ENCODE measurements at regions not wholly inside any gene's neighbourhood (a gene's known extent, or its start where the extent isn't known, plus 50 kb on each side); places are given as distances from the start of the nearest gene placed in this dataset.

- Histone ChIP-seq H3K27me3 (ENCODE audit: control insufficient read depth, insufficient read depth, low read length) (no peaks in the 10 kb centered on the region), H3K9ac (ENCODE audit: low read length) (no peak overlapping the region), H3K4me3 (ENCODE audit: low read depth, low read length) (no peak overlapping the region), H3K27ac (ENCODE audit: low read depth, low read length) (no peak overlapping the region), H3K4me1 (ENCODE audit: control insufficient read depth, insufficient read depth, low read length) (no peaks in the 10 kb centered on the region), H3K36me3 (ENCODE audit: control insufficient read depth, insufficient read depth, low read length) (no peaks in the 10 kb centered on the region), H3K9me3 (ENCODE audit: control insufficient read depth, insufficient read depth, low read depth, low read length) (0 out of 2 replicates have a peak, but pooled peaks cover 4% of the 10 kb centered on the region)
Observed at GRCh38 chr10:3016016-3016415, 51.3 kb upstream of the PFKP start.

- no peaks in the 10 kb centered on the region for H3K36me3 ChIP-seq (ENCODE audit: control insufficient read depth, insufficient read depth, low read length)
- 0 out of 2 replicates have a peak, but pooled peaks cover 2% of the 10 kb centered on the region for H3K4me1 ChIP-seq (ENCODE audit: control insufficient read depth, insufficient read depth, low read length)
- no peaks in the 10 kb centered on the region for H3K27me3 ChIP-seq (ENCODE audit: control insufficient read depth, insufficient read depth, low read length)
- no peak overlapping the region for H3K9ac ChIP-seq (ENCODE audit: low read length)
- 0 out of 2 replicates have a peak, but pooled peaks cover 4% of the 10 kb centered on the region for H3K9me3 ChIP-seq (ENCODE audit: control insufficient read depth, insufficient read depth, low read depth, low read length)
- H3K27ac ChIP-seq (ENCODE audit: low read depth, low read length): no peak overlapping the region
- no peak overlapping the region for H3K4me3 ChIP-seq (ENCODE audit: low read depth, low read length)
Observed at GRCh38 chr10:3014968-3015367, 52.4 kb upstream of the PFKP start.

- Histone ChIP-seq H3K27me3 (ENCODE audit: control insufficient read depth, insufficient read depth, low read length) (no peaks in the 10 kb centered on the region), H3K36me3 (ENCODE audit: control insufficient read depth, insufficient read depth, low read length) (no peaks in the 10 kb centered on the region), H3K4me1 (ENCODE audit: control insufficient read depth, insufficient read depth, low read length) (0 out of 2 replicates have a peak, but pooled peaks cover 2% of the 10 kb centered on the region), H3K4me3 (ENCODE audit: low read depth, low read length) (no peak overlapping the region), H3K9ac (ENCODE audit: low read length) (no peak overlapping the region), H3K9me3 (ENCODE audit: control insufficient read depth, insufficient read depth, low read depth, low read length) (0 out of 2 replicates have a peak, but pooled peaks cover 4% of the 10 kb centered on the region), H3K27ac (ENCODE audit: low read depth, low read length) (no peak overlapping the region)
Observed at GRCh38 chr10:3012223-3012622, 55.1 kb upstream of the PFKP start.

- H3K4me1 ChIP-seq (ENCODE audit: control insufficient read depth, insufficient read depth, low read length): 0 out of 2 replicates have a peak, but pooled peaks cover 2% of the 10 kb centered on the region
- no peak overlapping the region for H3K9ac ChIP-seq (ENCODE audit: low read length)
- no peak overlapping the region for H3K4me3 ChIP-seq (ENCODE audit: low read depth, low read length)
- no peak overlapping the region for H3K27ac ChIP-seq (ENCODE audit: low read depth, low read length)
- 0 out of 2 replicates have a peak, but pooled peaks cover 4% of the 10 kb centered on the region for H3K9me3 ChIP-seq (ENCODE audit: control insufficient read depth, insufficient read depth, low read depth, low read length)
- H3K36me3 ChIP-seq (ENCODE audit: control insufficient read depth, insufficient read depth, low read length): no peaks in the 10 kb centered on the region
- H3K27me3 ChIP-seq (ENCODE audit: control insufficient read depth, insufficient read depth, low read length): no peaks in the 10 kb centered on the region
Observed at GRCh38 chr10:3010816-3011460, 56.4 kb upstream of the PFKP start.

- Histone ChIP-seq H3K27me3 (ENCODE audit: control insufficient read depth, insufficient read depth, low read length) (no peaks in the 10 kb centered on the region), H3K36me3 (ENCODE audit: control insufficient read depth, insufficient read depth, low read length) (no peaks in the 10 kb centered on the region), H3K4me1 (ENCODE audit: control insufficient read depth, insufficient read depth, low read length) (0 out of 2 replicates have a peak, but pooled peaks cover 2% of the 10 kb centered on the region), H3K9me3 (ENCODE audit: control insufficient read depth, insufficient read depth, low read depth, low read length) (0 out of 2 replicates have a peak, but pooled peaks cover 4% of the 10 kb centered on the region), H3K27ac (ENCODE audit: low read depth, low read length) (no peak overlapping the region), H3K4me3 (ENCODE audit: low read depth, low read length) (no peak overlapping the region), H3K9ac (ENCODE audit: low read length) (no peak overlapping the region)
Observed at GRCh38 chr10:3010334-3010733, 57.0 kb upstream of the PFKP start.

- H3K4me3 ChIP-seq (ENCODE audit: low read depth, low read length): no peak overlapping the region
- no peaks in the 10 kb centered on the region for H3K27me3 ChIP-seq (ENCODE audit: control insufficient read depth, insufficient read depth, low read length)
Observed at GRCh38 chr10:3009341-3009740, 58.0 kb upstream of the PFKP start.

GRCh38 chr10:3008518-3009195, 58.7 kb upstream of the PFKP start:
- H3K4me3 ChIP-seq (ENCODE audit: low read depth, low read length): no peak overlapping the region
- H3K27ac ChIP-seq (ENCODE audit: low read depth, low read length): no peak overlapping the region
- no peaks in the 10 kb centered on the region for H3K27me3 ChIP-seq (ENCODE audit: control insufficient read depth, insufficient read depth, low read length)
- H3K36me3 ChIP-seq (ENCODE audit: control insufficient read depth, insufficient read depth, low read length): no peaks in the 10 kb centered on the region
- H3K4me1 ChIP-seq (ENCODE audit: control insufficient read depth, insufficient read depth, low read length): 0 out of 2 replicates have a peak, but pooled peaks cover 2% of the 10 kb centered on the region
- 0 out of 2 replicates have a peak, but pooled peaks cover 4% of the 10 kb centered on the region for H3K9me3 ChIP-seq (ENCODE audit: control insufficient read depth, insufficient read depth, low read depth, low read length)
- H3K9ac ChIP-seq (ENCODE audit: low read length): no peak overlapping the region

More at GRCh38 chr10:3009341-3009740, 58.0 kb upstream of the PFKP start:
- Histone ChIP-seq H3K9me3 (ENCODE audit: control insufficient read depth, insufficient read depth, low read depth, low read length) (0 out of 2 replicates have a peak, but pooled peaks cover 4% of the 10 kb centered on the region), H3K36me3 (ENCODE audit: control insufficient read depth, insufficient read depth, low read length) (no peaks in the 10 kb centered on the region), H3K27ac (ENCODE audit: low read depth, low read length) (no peak overlapping the region), H3K9ac (ENCODE audit: low read length) (no peak overlapping the region), H3K4me1 (ENCODE audit: control insufficient read depth, insufficient read depth, low read length) (0 out of 2 replicates have a peak, but pooled peaks cover 2% of the 10 kb centered on the region)

- H3K27me3 ChIP-seq (ENCODE audit: control insufficient read depth, insufficient read depth, low read length): no peaks in the 10 kb centered on the region; the same call in 1 of the 2 replicates
- no peaks in the 10 kb centered on the region for H3K9me3 ChIP-seq (ENCODE audit: control insufficient read depth, insufficient read depth, low read depth, low read length)
- no peak overlapping the region for H3K4me3 ChIP-seq (ENCODE audit: low read depth, low read length)
- H3K27ac ChIP-seq (ENCODE audit: low read depth, low read length): no peak overlapping the region
- H3K9ac ChIP-seq (ENCODE audit: low read length): no peak overlapping the region
- 0 out of 2 replicates have a peak, but pooled peaks cover 2% of the 10 kb centered on the region for H3K4me1 ChIP-seq (ENCODE audit: control insufficient read depth, insufficient read depth, low read length)
- no peaks in the 10 kb centered on the region for H3K36me3 ChIP-seq (ENCODE audit: control insufficient read depth, insufficient read depth, low read length)
Observed at GRCh38 chr10:3006607-3007006, 60.7 kb upstream of the PFKP start.

- 0 out of 2 replicates have a peak, but pooled peaks cover 2% of the 10 kb centered on the region for H3K4me1 ChIP-seq (ENCODE audit: control insufficient read depth, insufficient read depth, low read length)
- no peaks in the 10 kb centered on the region; the same call in 1 of the 2 replicates for H3K27me3 ChIP-seq (ENCODE audit: control insufficient read depth, insufficient read depth, low read length)
- H3K9me3 ChIP-seq (ENCODE audit: control insufficient read depth, insufficient read depth, low read depth, low read length): no peaks in the 10 kb centered on the region
- no peak overlapping the region for H3K9ac ChIP-seq (ENCODE audit: low read length)
- H3K4me3 ChIP-seq (ENCODE audit: low read depth, low read length): no peak overlapping the region
- no peaks in the 10 kb centered on the region for H3K36me3 ChIP-seq (ENCODE audit: control insufficient read depth, insufficient read depth, low read length)
- H3K27ac ChIP-seq (ENCODE audit: low read depth, low read length): no peak overlapping the region
Observed at GRCh38 chr10:3006093-3006492, 61.3 kb upstream of the PFKP start.

GRCh38 chr10:3002304-3002703, 65.0 kb upstream of the PFKP start:
- Histone ChIP-seq H3K4me3 (ENCODE audit: low read depth, low read length) (no peak overlapping the region), H3K4me1 (ENCODE audit: control insufficient read depth, insufficient read depth, low read length) (no peaks in the 10 kb centered on the region), H3K27me3 (ENCODE audit: control insufficient read depth, insufficient read depth, low read length) (no peaks in the 10 kb centered on the region; the same call in 1 of the 2 replicates), H3K9ac (ENCODE audit: low read length) (no peak overlapping the region), H3K9me3 (ENCODE audit: control insufficient read depth, insufficient read depth, low read depth, low read length) (0 out of 2 replicates have a peak, but pooled peaks cover 2% of the 10 kb centered on the region), H3K36me3 (ENCODE audit: control insufficient read depth, insufficient read depth, low read length) (no peaks in the 10 kb centered on the region), H3K27ac (ENCODE audit: low read depth, low read length) (no peak overlapping the region)

GRCh38 chr10:3000048-3000447, 67.3 kb upstream of the PFKP start:
- no peak overlapping the region for H3K9ac ChIP-seq (ENCODE audit: low read length)
- H3K36me3 ChIP-seq (ENCODE audit: control insufficient read depth, insufficient read depth, low read length): no peaks in the 10 kb centered on the region
- no peak overlapping the region for H3K27ac ChIP-seq (ENCODE audit: low read depth, low read length)
- no peaks in the 10 kb centered on the region for H3K4me1 ChIP-seq (ENCODE audit: control insufficient read depth, insufficient read depth, low read length)
- 0 out of 2 replicates have a peak, but pooled peaks cover 2% of the 10 kb centered on the region for H3K9me3 ChIP-seq (ENCODE audit: control insufficient read depth, insufficient read depth, low read depth, low read length)
- H3K4me3 ChIP-seq (ENCODE audit: low read depth, low read length): no peak overlapping the region
- H3K27me3 ChIP-seq (ENCODE audit: control insufficient read depth, insufficient read depth, low read length): no peaks in the 10 kb centered on the region; the same call in 1 of the 2 replicates

Measured in HUES6 (cell line).